WERI-Rb-1 (cell line): ENCODE measurements at regions not wholly inside any gene's neighbourhood (a gene's known extent, or its start where the extent isn't known, plus 50 kb on each side); places are given as distances from the start of the nearest gene placed in this dataset.
"Not testable (repeated sequence)": the region's sequence is repeated elsewhere in the genome, so short reads cannot be mapped to it uniquely, and the experiment has no call there.

ENCODE experiments used
- DNase-seq: peaks from one replicate; pipeline ENCODE4 v3.0.0-alpha.2; 2020
- H3K27ac ChIP-seq: fragments of 250-450 bp; sonication (Bioruptor Pico); 2 replicates; pipeline ENCODE4 v1.5.1; 2020; ENCODE audit warnings: mild to moderate bottlenecking, moderate library complexity
- H3K27me3 ChIP-seq: fragments of 250-450 bp; sonication (Bioruptor Pico); 2 replicates; pipeline ENCODE4 v1.5.1; 2021; ENCODE audit warnings: mild to moderate bottlenecking, low read depth, moderate library complexity; ENCODE audit not compliant: insufficient read depth, severe bottlenecking
- H3K36me3 ChIP-seq: fragments of 250-450 bp; sonication (Bioruptor Pico); 2 replicates; pipeline ENCODE4 v1.5.1; 2020; ENCODE audit warnings: mild to moderate bottlenecking, moderate library complexity
- H3K4me3 ChIP-seq: 2 replicates; pipeline ENCODE4 v1.5.1; 2011; ENCODE audit warnings: low read depth, mild to moderate bottlenecking, control low read depth, low read length
- H3K9me3 ChIP-seq: fragments of 250-450 bp; sonication (Bioruptor Pico); 2 replicates; pipeline ENCODE4 v1.5.1; 2021; ENCODE audit warnings: mild to moderate bottlenecking, moderate library complexity; ENCODE audit not compliant: severe bottlenecking
- CTCF ChIP-seq: IDR thresholded peaks from 2 replicates; pipeline ENCODE4 v1.5.1; 2011; ENCODE audit warnings: low read depth, mild to moderate bottlenecking, control low read depth, inconsistent platforms, low read length

- Histone ChIP-seq H3K36me3 (no peaks in the 10 kb centered on the region), H3K27me3 (no peaks in the 10 kb centered on the region), H3K4me3 (no peak overlapping the region), H3K9me3 (peaks cover 4% of the 10 kb centered on the region), H3K27ac (no peak overlapping the region)
- TF ChIP-seq CTCF: no peak
- no peak for DNase-seq
These were observed 102.4 kb upstream of the THUMPD2 start for GRCh38 chr2:39881494-39881893.

GRCh38 chr2:39879001-39879400, 99.9 kb upstream of the THUMPD2 start:
- not testable (repeated sequence) for H3K4me3 ChIP-seq, H3K27ac ChIP-seq, H3K9me3 ChIP-seq, H3K27me3 ChIP-seq, H3K36me3 ChIP-seq, DNase-seq

- peaks cover 4% of the 10 kb centered on the region for H3K9me3 ChIP-seq
- H3K27me3 ChIP-seq: no peaks in the 10 kb centered on the region
- H3K36me3 ChIP-seq: no peaks in the 10 kb centered on the region
- DNase-seq: no peak
- H3K27ac ChIP-seq: no peak overlapping the region
- TF ChIP-seq CTCF: no peak
- H3K4me3 ChIP-seq: no peak overlapping the region
These were observed 96.8 kb upstream of the THUMPD2 start for GRCh38 chr2:39875914-39876267.

- TF ChIP-seq CTCF: no peak
- no peaks in the 10 kb centered on the region for H3K36me3 ChIP-seq
- no peak overlapping the region for H3K4me3 ChIP-seq
- no peak overlapping the region for H3K27ac ChIP-seq
- no peaks in the 10 kb centered on the region for H3K9me3 ChIP-seq
- DNase-seq: no peak
- no peaks in the 10 kb centered on the region for H3K27me3 ChIP-seq
These were observed 96.3 kb upstream of the THUMPD2 start for GRCh38 chr2:39875182-39875913.

GRCh38 chr2:39874236-39874635, 95.2 kb upstream of the THUMPD2 start:
- no peak for TF ChIP-seq CTCF
- no peaks in the 10 kb centered on the region for H3K9me3 ChIP-seq
- no peak overlapping the region for H3K4me3 ChIP-seq
- H3K27me3 ChIP-seq: no peaks in the 10 kb centered on the region
- DNase-seq: no peak
- H3K36me3 ChIP-seq: no peaks in the 10 kb centered on the region
- no peak overlapping the region for H3K27ac ChIP-seq

GRCh38 chr2:39873586-39873985, 94.5 kb upstream of the THUMPD2 start:
- TF ChIP-seq CTCF: no peak
- Histone ChIP-seq H3K27me3 (no peaks in the 10 kb centered on the region), H3K27ac (no peak overlapping the region), H3K9me3 (no peaks in the 10 kb centered on the region), H3K4me3 (no peak overlapping the region), H3K36me3 (no peaks in the 10 kb centered on the region)
- DNase-seq: no peak
